Mammary epithelial cell (primary cell): ENCODE measurements at regions not wholly inside any gene's neighbourhood (a gene's known extent, or its start where the extent isn't known, plus 50 kb on each side); places are given as distances from the start of the nearest gene placed in this dataset.

Experiments
- CTCF ChIP-seq, 2 donors: IDR thresholded peaks in 1 of 2; conservative IDR thresholded peaks in 1 of 2; 2 replicates each; pipeline ENCODE4 v1.5.1; 2011 to 2012; ENCODE audit warnings: inconsistent platforms in 2 of 2, low read length in 2 of 2, mild to moderate bottlenecking in 2 of 2, control low read depth in 1 of 2, low read depth in 1 of 2; ENCODE audit not compliant: insufficient read depth in 1 of 2; ENCODE audit errors: extremely low read depth in 1 of 2
- EZH2 ChIP-seq: IDR thresholded peaks from 2 replicates; pipeline ENCODE4 v1.6.1; 2012; ENCODE audit warnings: low read length, inconsistent platforms, borderline replicate concordance

- TF ChIP-seq CTCF (conservative IDR thresholded peaks at IDR 0.05 in 1 of 2, IDR thresholded peaks at IDR 0.05 in 1 of 2; ENCODE audit: extremely low read depth in 1 of 2, insufficient read depth in 1 of 2, low read depth in 1 of 2, low read length in 2 of 2) (no peak), EZH2 (no peak)
Observed at GRCh38 chr4:32985256-32985655, 2265.1 kb downstream of the PCDH7 start.
